Parathyroid adenoma (tissue), 2 donors: ENCODE measurements at regions not wholly inside any gene's neighbourhood (a gene's known extent, or its start where the extent isn't known, plus 50 kb on each side); places are given as distances from the start of the nearest gene placed in this dataset.

Source experiments
- H2AFZ ChIP-seq: fragments of 300-600 bp; sonication (generic); one replicate; pipeline ENCODE4 v1.7.0; 2017; ENCODE audit warnings: antibody characterized with exemption, mild to moderate bottlenecking
- H3K27ac ChIP-seq: fragments of 300-600 bp; sonication (generic); one replicate; pipeline ENCODE4 v1.7.0; 2017
- H3K27me3 ChIP-seq: fragments of 300-600 bp; sonication (generic); one replicate; pipeline ENCODE4 v1.7.0; 2017; ENCODE audit warnings: low read length; ENCODE audit not compliant: control insufficient read depth, insufficient read depth
- H3K36me3 ChIP-seq: fragments of 300-600 bp; sonication (generic); one replicate; pipeline ENCODE4 v1.7.0; 2017; ENCODE audit warnings: low read length; ENCODE audit not compliant: control insufficient read depth, insufficient read depth
- H3K4me1 ChIP-seq: fragments of 300-600 bp; sonication (generic); one replicate; pipeline ENCODE4 v1.7.0; 2017; ENCODE audit warnings: control low read depth
- H3K4me2 ChIP-seq: fragments of 300-600 bp; sonication (generic); one replicate; pipeline ENCODE4 v1.7.0; 2017; ENCODE audit warnings: low read length
- H3K4me3 ChIP-seq: fragments of 300-600 bp; sonication (generic); one replicate; pipeline ENCODE4 v1.7.0; 2017; ENCODE audit warnings: low read depth, low read length
- H3K79me2 ChIP-seq: fragments of 300-600 bp; sonication (generic); one replicate; pipeline ENCODE4 v1.7.0; 2017; ENCODE audit warnings: control low read depth
- H3K9ac ChIP-seq: fragments of 300-600 bp; sonication (generic); one replicate; pipeline ENCODE4 v1.7.0; 2017; ENCODE audit warnings: mild to moderate bottlenecking
- H3K9me3 ChIP-seq: fragments of 300-600 bp; sonication (generic); one replicate; pipeline ENCODE4 v1.7.0; 2017; ENCODE audit warnings: low read length; ENCODE audit not compliant: control insufficient read depth
- TF ChIP-seq, protein P1 (sequence below): fragments of 300-600 bp; sonication (generic); IDR thresholded peaks from one replicate; pipeline ENCODE4 v1.7.0; 2017; ENCODE audit warnings: antibody characterized with exemption, mild to moderate bottlenecking
- donor health status: primary hyperparathyroidism.

DNA sequence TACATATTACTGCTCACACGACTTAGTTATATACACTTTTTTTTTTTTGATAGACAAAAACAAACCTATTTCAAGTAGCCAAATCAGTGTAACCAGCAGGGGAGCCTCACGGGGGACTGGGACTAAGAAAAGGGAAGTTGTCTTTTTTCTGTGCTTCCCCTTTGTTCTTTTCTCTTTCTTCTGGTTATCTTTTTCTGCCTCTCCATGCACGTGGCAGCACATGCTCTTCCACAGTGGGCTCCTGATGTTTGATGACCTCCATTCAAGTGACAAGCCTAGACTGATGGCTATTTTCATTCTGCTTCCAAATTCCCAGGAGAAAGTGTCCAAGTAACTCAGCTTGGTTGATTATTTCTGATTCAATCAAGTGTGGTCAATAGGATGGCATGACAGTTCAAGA lies 98.2 kb upstream of the STK39 start:
- TF ChIP-seq, protein P1, sequence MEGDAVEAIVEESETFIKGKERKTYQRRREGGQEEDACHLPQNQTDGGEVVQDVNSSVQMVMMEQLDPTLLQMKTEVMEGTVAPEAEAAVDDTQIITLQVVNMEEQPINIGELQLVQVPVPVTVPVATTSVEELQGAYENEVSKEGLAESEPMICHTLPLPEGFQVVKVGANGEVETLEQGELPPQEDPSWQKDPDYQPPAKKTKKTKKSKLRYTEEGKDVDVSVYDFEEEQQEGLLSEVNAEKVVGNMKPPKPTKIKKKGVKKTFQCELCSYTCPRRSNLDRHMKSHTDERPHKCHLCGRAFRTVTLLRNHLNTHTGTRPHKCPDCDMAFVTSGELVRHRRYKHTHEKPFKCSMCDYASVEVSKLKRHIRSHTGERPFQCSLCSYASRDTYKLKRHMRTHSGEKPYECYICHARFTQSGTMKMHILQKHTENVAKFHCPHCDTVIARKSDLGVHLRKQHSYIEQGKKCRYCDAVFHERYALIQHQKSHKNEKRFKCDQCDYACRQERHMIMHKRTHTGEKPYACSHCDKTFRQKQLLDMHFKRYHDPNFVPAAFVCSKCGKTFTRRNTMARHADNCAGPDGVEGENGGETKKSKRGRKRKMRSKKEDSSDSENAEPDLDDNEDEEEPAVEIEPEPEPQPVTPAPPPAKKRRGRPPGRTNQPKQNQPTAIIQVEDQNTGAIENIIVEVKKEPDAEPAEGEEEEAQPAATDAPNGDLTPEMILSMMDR: no peak

DNA sequence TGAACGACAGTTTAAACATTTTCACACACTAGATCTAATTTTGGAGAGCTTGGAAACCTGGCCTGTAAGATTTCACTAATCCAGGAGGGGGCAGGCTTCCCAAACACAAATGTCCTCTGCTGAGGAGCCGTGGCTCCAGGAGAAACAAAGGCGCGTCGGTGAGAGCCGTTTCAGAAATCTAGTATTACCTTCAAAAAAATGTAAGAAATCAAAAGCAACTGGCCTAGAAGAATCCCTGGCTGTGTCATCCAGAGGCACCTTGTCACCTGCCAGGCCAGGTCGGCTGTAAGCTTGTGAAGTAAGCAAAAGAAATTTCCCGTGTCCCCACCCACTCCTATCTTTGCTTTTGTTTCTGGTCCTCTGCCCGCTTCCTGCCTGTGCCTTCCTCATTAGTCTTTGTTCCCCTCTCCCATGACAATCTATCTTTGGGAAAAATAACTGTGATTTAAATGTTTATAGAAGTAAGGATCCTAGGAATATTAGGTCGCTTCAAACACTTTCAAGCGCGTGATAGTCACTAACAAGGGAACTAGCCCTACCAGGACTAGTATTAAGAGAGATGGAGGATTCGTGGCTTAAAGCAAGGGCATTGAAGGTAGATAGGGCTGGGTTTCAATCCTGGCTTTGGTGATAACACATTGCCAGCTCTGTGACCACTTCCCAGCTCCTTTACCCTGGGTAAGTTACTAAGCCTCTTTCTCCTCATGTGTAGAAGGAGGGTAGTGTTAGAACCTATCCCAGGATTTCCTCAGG lies 99.5 kb upstream of the STK39 start:
- Histone ChIP-seq H3K36me3 (no peaks in the 10 kb centered on the region), H3K79me2 (no peaks in the 10 kb centered on the region), H2AFZ (peak overlapping the region; percentile 92), H3K9ac (no peak overlapping the region), H3K27me3 (no peaks in the 10 kb centered on the region), H3K27ac (no peak overlapping the region), H3K4me2 (peak overlapping the region; percentile 66), H3K4me3 (peak overlapping the region; percentile 40), H3K4me1 (no peaks in the 10 kb centered on the region), H3K9me3 (no peaks in the 10 kb centered on the region)
- TF ChIP-seq, protein P1: peak; percentile 84

More for the DNA sequence above, 98.2 kb upstream of the STK39 start:
- Histone ChIP-seq H3K79me2 (no peaks in the 10 kb centered on the region), H3K4me1 (no peaks in the 10 kb centered on the region), H3K4me3 (no peak overlapping the region), H3K9ac (no peak overlapping the region), H2AFZ (no peak overlapping the region), H3K9me3 (no peaks in the 10 kb centered on the region), H3K4me2 (no peak overlapping the region), H3K27ac (no peak overlapping the region), H3K36me3 (no peaks in the 10 kb centered on the region), H3K27me3 (no peaks in the 10 kb centered on the region)

DNA sequence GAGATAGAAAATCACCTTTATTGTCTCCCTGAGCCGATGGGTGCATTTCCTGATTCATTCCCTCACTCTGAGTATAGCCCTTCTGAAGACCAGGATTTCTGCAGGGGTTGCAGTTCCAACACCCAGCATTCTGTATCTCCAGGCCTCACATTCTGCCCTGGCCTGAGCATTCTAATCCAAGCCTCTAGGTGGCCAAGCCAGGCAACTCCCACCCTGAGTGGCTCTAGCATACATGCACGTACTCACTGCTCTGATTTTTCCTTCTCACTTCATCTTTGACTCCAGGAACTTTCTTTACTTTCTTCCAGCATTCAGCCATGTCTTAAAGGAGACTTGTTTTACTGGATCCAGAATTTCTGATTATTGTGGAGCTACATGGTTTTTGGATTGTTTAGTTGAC lies 100.7 kb upstream of the STK39 start:
- H3K79me2 ChIP-seq: no peaks in the 10 kb centered on the region
- H3K36me3 ChIP-seq: no peaks in the 10 kb centered on the region
- H3K9ac ChIP-seq: no peak overlapping the region
- H3K9me3 ChIP-seq: no peaks in the 10 kb centered on the region
- no peaks in the 10 kb centered on the region for H3K27me3 ChIP-seq
- no peak overlapping the region for H3K4me2 ChIP-seq
- no peaks in the 10 kb centered on the region for H3K4me1 ChIP-seq
- peak overlapping the region; percentile 1 for H2AFZ ChIP-seq
- H3K27ac ChIP-seq: no peak overlapping the region
- no peak overlapping the region for H3K4me3 ChIP-seq
- TF ChIP-seq, protein P1: peak; percentile 27

DNA sequence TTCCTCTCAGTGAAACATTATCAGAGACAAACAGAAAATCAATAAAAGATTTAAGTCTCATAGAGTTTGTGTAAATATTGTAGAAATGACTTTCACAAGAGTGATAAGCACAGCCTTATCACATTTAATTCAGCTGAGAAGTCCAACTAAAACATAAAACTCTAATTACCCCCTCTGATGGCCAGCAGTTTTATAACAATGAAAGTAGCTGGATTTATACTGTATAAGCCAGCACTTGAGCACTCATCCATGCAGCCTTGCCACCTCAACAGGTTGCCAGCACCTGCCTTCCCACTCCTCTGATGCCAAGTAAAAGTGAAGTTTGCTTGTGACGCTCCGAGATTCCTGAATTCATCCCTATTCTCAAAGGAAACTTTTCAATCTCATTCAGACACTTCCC lies 103.0 kb upstream of the STK39 start:
- Histone ChIP-seq H3K4me2 (no peak overlapping the region), H3K4me1 (no peaks in the 10 kb centered on the region), H3K27me3 (no peaks in the 10 kb centered on the region), H3K9me3 (no peaks in the 10 kb centered on the region), H3K9ac (no peak overlapping the region), H3K4me3 (no peak overlapping the region), H2AFZ (no peak overlapping the region), H3K79me2 (no peaks in the 10 kb centered on the region), H3K27ac (no peak overlapping the region), H3K36me3 (no peaks in the 10 kb centered on the region)
- TF ChIP-seq, protein P1: no peak

DNA sequence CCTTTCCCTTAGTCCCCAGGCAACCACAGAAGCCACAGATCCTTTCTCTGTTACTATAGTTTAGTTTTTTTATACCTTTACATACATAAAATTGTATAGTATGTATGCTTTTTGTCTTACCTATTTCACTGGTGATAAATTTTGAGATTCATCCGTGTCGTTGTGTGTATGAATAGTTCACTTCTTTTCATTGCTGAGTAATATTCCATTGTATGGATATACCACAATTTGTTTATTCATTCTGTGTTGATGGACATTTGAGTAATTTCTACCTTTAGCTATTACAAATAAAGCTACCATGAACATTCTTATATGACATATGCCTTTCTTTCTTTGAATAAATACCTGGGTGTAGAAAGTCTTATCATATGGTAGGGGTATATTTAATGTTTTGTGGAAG lies 102.8 kb upstream of the CERS6 start:
- Histone ChIP-seq H3K9ac (no peak overlapping the region), H3K9me3 (no peaks in the 10 kb centered on the region), H2AFZ (no peak overlapping the region), H3K4me3 (no peak overlapping the region), H3K79me2 (no peaks in the 10 kb centered on the region), H3K4me2 (no peak overlapping the region), H3K27ac (no peak overlapping the region), H3K36me3 (no peaks in the 10 kb centered on the region), H3K27me3 (no peaks in the 10 kb centered on the region), H3K4me1 (no peaks in the 10 kb centered on the region)
- TF ChIP-seq, protein P1: no peak
